A673 (cell line): ENCODE measurements at regions not wholly inside any gene's neighbourhood (a gene's known extent, or its start where the extent isn't known, plus 50 kb on each side); places are given as distances from the start of the nearest gene placed in this dataset.

Experiments
- CTCF ChIP-seq: fragments of 300-800, 200-600 bp; sonication (generic); conservative IDR thresholded peaks from 2 replicates; pipeline ENCODE4 v1.5.1; 2017; ENCODE audit warnings: low read depth, mild to moderate bottlenecking, antibody characterized with exemption, low read length, moderate library complexity, mixed read lengths
- EZH2 ChIP-seq: fragments of 200-600 bp; sonication (generic); IDR thresholded peaks from 2 replicates; pipeline ENCODE4 v1.6.1; 2017; ENCODE audit warnings: borderline replicate concordance, low read depth, mild to moderate bottlenecking, mixed read lengths, antibody characterized with exemption, low read length; ENCODE audit not compliant: poor library complexity, severe bottlenecking

GRCh38 chr3:124617177-124617576 lies 113.1 kb upstream of the UMPS start:
- TF ChIP-seq CTCF, result no peak
- TF ChIP-seq EZH2, result no peak
